ENCODE measurements at regions not wholly inside any gene's neighbourhood (a gene's known extent, or its start where the extent isn't known, plus 50 kb on each side); places are given as distances from the start of the nearest gene placed in this dataset.

GRCh38 chr2:23238011-23238657 lies 146.8 kb upstream of the KLHL29 start:
- Histone ChIP-seq H3K4me1 (no peaks in the 10 kb centered on the region), H3K36me3 (no peaks in the 10 kb centered on the region), H3K4me3 (no peak overlapping the region), H3K27ac (no peak overlapping the region), H3K9me3 (no peaks in the 10 kb centered on the region), H3K27me3 (peaks cover 0 to 3% (median 0%) of the 10 kb centered on the region in 9 donors)
- DNase-seq (no peak), ATAC-seq (no peak)
- no peak for TF ChIP-seq POLR2A (IDR thresholded peaks at IDR 0.05)
- TF ChIP-seq, protein P1, sequence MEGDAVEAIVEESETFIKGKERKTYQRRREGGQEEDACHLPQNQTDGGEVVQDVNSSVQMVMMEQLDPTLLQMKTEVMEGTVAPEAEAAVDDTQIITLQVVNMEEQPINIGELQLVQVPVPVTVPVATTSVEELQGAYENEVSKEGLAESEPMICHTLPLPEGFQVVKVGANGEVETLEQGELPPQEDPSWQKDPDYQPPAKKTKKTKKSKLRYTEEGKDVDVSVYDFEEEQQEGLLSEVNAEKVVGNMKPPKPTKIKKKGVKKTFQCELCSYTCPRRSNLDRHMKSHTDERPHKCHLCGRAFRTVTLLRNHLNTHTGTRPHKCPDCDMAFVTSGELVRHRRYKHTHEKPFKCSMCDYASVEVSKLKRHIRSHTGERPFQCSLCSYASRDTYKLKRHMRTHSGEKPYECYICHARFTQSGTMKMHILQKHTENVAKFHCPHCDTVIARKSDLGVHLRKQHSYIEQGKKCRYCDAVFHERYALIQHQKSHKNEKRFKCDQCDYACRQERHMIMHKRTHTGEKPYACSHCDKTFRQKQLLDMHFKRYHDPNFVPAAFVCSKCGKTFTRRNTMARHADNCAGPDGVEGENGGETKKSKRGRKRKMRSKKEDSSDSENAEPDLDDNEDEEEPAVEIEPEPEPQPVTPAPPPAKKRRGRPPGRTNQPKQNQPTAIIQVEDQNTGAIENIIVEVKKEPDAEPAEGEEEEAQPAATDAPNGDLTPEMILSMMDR (IDR thresholded peaks at IDR 0.05): no peak
- 59 to 67% (median 64%) methylated on average over 4 of the region's 4 CpGs for WGBS, 4 donors
- intact Hi-C loops (cut with DNase I): no loop called here

DNA sequence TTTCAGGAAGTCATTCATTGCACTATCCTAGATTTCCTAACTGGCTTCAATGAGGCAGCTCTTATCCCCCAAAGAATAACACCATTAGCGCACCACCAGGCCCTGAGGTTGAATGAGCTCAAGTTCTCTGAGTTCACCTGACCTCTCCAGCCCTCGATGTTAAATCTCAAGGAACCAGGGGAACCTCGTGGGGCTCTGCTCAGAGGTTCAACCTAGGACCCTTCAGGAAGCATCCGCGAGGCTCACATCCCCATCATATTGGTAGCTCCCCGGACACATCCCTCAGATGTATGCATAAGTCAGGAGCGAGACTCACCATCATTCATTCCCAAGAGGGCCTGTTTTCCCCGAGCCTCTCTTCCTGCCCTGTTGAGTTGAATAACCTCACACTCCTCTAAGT lies 145.6 kb upstream of the KLHL29 start:
- DNase-seq (no peak), ATAC-seq (no peak)
- TF ChIP-seq, protein P1 (IDR thresholded peaks at IDR 0.05): no peak
- no peak for TF ChIP-seq POLR2A (IDR thresholded peaks at IDR 0.05)
- Histone ChIP-seq H3K4me3 (no peak overlapping the region), H3K4me1 (no peaks in the 10 kb centered on the region), H3K9me3 (no peaks in the 10 kb centered on the region), H3K36me3 (no peaks in the 10 kb centered on the region), H3K27ac (no peak overlapping the region), H3K27me3 (peaks cover 0 to 3% (median 0%) of the 10 kb centered on the region in 9 donors)
- WGBS, 4 donors: 87 to 91% (median 88%) methylated on average over 8 of the region's 8 CpGs
- intact Hi-C loops (cut with DNase I): no loop called here

DNA sequence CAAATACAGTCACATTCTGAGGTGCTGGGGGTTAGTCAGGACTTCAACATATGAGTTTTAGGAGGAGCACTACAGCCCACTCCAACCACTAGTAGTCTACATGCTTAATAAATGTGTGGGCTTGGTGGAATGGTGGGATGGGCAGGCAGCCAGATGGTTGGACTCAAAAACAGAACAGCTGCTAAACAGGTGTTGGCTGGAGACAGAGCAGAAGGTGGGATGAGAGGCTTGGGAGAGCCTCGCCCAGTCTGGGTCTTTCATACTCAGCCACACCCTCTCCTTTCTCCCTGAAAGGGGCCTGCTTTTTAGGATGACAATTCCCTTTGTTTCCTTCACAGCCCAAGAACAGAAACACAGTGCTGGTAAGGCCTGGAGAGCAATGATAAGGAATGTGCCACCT lies 143.9 kb upstream of the KLHL29 start:
- WGBS, 4 donors: 74 to 94% (median 84%) methylated on average over 1 of the region's 1 CpG
- no peaks in the 10 kb centered on the region for H3K4me1 ChIP-seq
- TF ChIP-seq POLR2A (IDR thresholded peaks at IDR 0.05): no peak
- TF ChIP-seq, protein P1 (IDR thresholded peaks at IDR 0.05): no peak

DNA sequence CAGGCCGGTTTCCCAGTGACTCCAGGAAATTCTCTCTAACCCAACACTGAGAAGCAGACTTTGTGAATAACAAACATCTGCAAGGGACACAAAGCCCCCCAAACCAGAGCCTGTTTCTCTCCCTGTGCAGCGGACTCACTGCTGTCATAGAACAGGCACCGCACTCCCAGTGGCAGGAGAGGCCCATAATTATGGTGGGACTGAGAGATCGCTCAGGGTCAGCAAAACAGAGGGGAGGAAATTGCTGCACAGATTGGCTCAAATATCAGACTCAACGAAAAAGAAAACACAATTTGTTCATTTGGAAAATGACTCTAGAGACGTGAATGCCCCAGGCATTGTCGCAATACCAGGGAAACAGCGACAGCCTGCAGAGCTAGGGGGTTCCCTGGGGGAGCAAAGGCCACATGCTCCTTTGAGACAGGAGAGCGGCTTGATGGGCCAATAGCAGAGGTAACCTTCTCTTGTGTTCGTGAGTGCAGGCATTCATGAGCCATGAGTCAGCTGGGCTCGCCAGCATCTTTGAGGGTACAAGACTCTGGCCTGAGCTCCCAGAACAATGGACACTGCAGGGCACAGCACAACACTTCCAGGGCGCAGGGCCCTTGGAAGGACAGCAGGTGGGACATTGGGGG lies 143.3 kb upstream of the KLHL29 start:
- ATAC-seq (no peak), DNase-seq (no peak)
- 73 to 83% (median 79%) methylated on average over 12 of the region's 12 CpGs for WGBS, 4 donors
- no peaks in the 10 kb centered on the region for H3K9me3 ChIP-seq
- no peak overlapping the region for H3K27ac ChIP-seq
- intact Hi-C loops (cut with DNase I): no loop called here
- no peaks in the 10 kb centered on the region for H3K36me3 ChIP-seq
- H3K4me3 ChIP-seq: no peak overlapping the region
- peaks cover 0 to 3% (median 0%) of the 10 kb centered on the region in 9 donors for H3K27me3 ChIP-seq
- no peaks in the 10 kb centered on the region for H3K4me1 ChIP-seq
- TF ChIP-seq, protein P1 (IDR thresholded peaks at IDR 0.05): no peak
- TF ChIP-seq POLR2A (IDR thresholded peaks at IDR 0.05): no peak

More for the DNA sequence above, 143.9 kb upstream of the KLHL29 start:
- intact Hi-C loops (cut with DNase I): no loop called here
- Histone ChIP-seq H3K4me3 (no peak overlapping the region), H3K27ac (no peak overlapping the region), H3K27me3 (peaks cover 0 to 3% (median 0%) of the 10 kb centered on the region in 9 donors), H3K9me3 (no peaks in the 10 kb centered on the region), H3K36me3 (no peaks in the 10 kb centered on the region)
- ATAC-seq (peak in 1 of 4 donors; percentile 71), DNase-seq (no peak)

All from heart left ventricle (tissue), 16 donors.